IgD-negative memory B cell (primary cell): ENCODE measurements at regions not wholly inside any gene's neighbourhood (a gene's known extent, or its start where the extent isn't known, plus 50 kb on each side); places are given as distances from the start of the nearest gene placed in this dataset.
A peak's percentile ranks its signal among the peaks of the same experiment; 100 is the strongest.

ENCODE experiments used
- H3K27ac Mint-ChIP-seq, 3 donors: one replicate each; pipeline ENCODE4 v1.8.0; 2020 to 2022; ENCODE audit warnings: mild to moderate bottlenecking in 3 of 3, mixed read lengths in 3 of 3, moderate library complexity in 1 of 3
- H3K27me3 Mint-ChIP-seq: one replicate; pipeline ENCODE4 v1.8.0; 2021; ENCODE audit warnings: mixed read lengths
- H3K36me3 Mint-ChIP-seq: one replicate; pipeline ENCODE4 v1.8.0; 2020; ENCODE audit warnings: mild to moderate bottlenecking, mixed read lengths
- H3K4me1 Mint-ChIP-seq, 3 donors: one replicate each; pipeline ENCODE4 v1.8.0; 2020 to 2022; ENCODE audit warnings: mixed read lengths in 3 of 3, mild to moderate bottlenecking in 1 of 3
- H3K4me3 Mint-ChIP-seq, 4 donors: one replicate each; pipeline ENCODE4 v1.8.0; 2020 to 2022; ENCODE audit warnings: mild to moderate bottlenecking in 4 of 4, mixed read lengths in 4 of 4, moderate library complexity in 3 of 4
- H3K9me3 Mint-ChIP-seq, 3 donors: one replicate each; pipeline ENCODE4 v1.8.0; 2020 to 2021; ENCODE audit warnings: mixed read lengths in 3 of 3, mild to moderate bottlenecking in 1 of 3

DNA sequence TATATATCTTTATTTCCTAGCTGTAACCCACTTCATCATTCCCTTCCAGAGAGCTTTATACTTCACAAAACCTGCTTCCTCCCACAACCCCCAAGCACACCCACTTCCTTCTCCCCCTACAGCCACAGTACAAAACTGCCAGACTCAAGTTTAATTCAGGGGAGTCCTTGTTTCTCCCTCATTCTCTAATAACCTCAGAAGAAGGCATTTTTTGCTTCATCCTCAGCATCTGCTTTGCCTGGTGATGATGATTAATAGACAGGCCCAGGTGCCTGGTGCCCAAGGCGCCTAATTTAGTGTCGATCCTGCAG is 414.3 kb downstream of the KIF16B start:
- Mint-ChIP-seq H3K9me3 (peaks cover 4 to 7% (median 7%) of the 10 kb centered on the region in 3 donors), H3K27ac (peak overlapping the region; percentile 42 to 79 (median 76)), H3K4me3 (peak overlapping the region; percentile 51 to 94 (median 84)), H3K36me3 (peaks cover 1% of the 10 kb centered on the region), H3K27me3 (no peaks in the 10 kb centered on the region), H3K4me1 (peaks cover 22 to 31% (median 29%) of the 10 kb centered on the region in 3 donors)

DNA sequence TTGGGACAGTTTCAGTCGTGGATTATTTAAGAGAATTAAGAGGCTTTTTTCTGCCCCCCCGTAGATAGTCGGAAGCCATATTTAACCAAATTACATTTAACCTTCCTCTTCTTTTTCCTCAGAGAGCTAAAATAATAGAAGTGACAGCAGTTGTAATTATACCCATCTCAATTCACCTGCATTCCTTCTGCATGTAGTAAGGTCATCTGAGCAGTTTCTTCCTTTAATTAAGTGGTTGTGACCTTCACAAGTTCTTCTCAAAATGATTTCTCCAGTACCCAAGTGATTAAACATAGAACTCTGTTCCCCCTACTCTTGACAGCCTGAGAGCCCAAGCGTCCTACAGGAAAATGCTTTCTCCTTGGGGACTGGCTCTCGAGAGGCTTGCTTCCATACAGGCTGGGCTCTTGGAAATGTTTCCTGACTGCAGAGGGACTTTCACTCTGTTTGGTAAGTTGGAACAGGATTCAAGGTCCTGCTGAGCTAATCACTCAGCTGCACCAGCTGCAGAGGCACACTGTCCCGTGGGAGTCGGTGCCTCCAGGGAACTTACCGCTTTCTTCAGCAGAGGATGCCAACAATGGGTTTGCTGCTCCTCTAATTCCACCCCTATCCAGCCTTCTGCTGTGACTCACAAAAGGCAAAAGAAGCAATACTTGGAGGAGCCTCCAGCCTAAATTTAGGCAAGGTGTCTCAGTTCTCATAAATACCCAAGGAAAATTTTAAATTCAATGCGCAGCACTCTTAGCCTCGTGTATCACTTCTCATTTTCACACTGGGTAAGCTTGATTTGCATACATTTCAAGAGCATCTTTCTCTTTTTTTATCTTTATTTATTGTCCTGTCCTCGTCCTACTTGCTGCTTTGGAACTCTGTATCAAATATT is 414.9 kb downstream of the KIF16B start:
- Mint-ChIP-seq H3K36me3 (peaks cover 1% of the 10 kb centered on the region), H3K27me3 (no peaks in the 10 kb centered on the region), H3K27ac (peak overlapping the region; percentile 42 to 79 (median 76)), H3K4me3 (peak overlapping the region; percentile 51 to 94 (median 84)), H3K9me3 (peaks cover 4 to 7% (median 5%) of the 10 kb centered on the region in 3 donors), H3K4me1 (peaks cover 22 to 31% (median 30%) of the 10 kb centered on the region in 3 donors)

DNA sequence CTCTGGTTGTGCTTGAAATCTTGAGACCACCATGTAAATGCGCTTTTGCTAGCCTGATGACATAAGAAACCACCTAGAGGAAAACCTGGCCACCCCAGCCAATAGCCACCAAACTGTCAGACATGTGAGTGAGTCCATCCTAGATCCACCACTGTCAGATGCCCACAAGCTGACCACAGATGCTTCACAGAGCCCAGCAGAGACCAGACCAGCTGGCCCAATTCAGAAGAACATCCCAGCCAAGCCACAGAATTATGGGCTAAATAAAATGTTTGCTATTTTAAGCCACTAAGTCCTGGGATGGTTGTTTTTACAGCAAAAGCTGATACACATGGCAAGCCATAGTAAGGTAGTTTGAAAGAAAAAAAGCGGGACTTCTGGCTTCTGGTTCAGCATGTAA is 425.3 kb downstream of the KIF16B start:
- no peaks in the 10 kb centered on the region for H3K4me1 Mint-ChIP-seq
- peaks cover 5% of the 10 kb centered on the region for H3K36me3 Mint-ChIP-seq
- peaks cover 4 to 13% (median 8%) of the 10 kb centered on the region in 3 donors for H3K9me3 Mint-ChIP-seq
- no peak overlapping the region for H3K4me3 Mint-ChIP-seq
- no peak overlapping the region for H3K27ac Mint-ChIP-seq
- H3K27me3 Mint-ChIP-seq: peaks cover 1% of the 10 kb centered on the region

DNA sequence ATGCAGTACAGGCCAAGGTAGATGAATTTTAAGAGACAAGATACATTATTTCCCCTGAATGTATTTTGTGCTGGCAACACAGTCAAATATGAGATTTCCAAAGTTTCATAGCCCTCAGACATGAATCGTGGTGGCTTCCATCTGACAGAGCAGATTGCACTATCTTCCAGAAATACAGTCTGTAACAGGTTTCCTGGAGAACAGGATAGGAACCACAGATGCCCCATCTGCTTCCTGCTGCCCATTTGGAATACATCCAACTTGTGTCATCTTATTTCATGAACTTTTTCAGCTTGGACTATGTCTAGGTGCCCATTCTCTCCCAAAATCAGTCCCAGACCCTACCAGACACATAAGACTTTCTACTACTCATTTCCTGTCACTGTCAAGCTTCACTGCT is 426.0 kb downstream of the KIF16B start:
- Mint-ChIP-seq H3K36me3 (peaks cover 5% of the 10 kb centered on the region), H3K27me3 (peaks cover 1% of the 10 kb centered on the region), H3K4me3 (no peak overlapping the region), H3K9me3 (peaks cover 4 to 13% (median 8%) of the 10 kb centered on the region in 3 donors), H3K4me1 (no peaks in the 10 kb centered on the region), H3K27ac (no peak overlapping the region)

DNA sequence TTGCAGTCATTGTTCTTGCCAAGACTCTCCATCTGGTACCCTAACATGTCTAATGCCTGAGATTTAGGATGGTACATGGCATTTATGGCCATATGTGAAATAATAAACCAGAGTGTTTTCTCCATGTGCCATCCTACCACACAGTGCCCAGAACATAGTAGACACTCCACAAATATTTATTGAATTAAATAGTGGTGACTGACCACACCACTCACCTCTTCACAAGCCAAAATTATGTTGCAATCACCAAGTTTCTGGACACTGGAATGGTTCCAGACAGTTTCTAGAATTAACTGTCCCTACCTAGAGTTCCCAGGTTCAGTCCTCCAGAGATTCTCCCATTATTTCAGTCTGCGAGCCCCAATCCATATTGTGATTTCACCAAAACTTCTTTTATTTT is 427.3 kb downstream of the KIF16B start:
- Mint-ChIP-seq H3K4me3 (no peak overlapping the region), H3K27ac (no peak overlapping the region), H3K4me1 (no peaks in the 10 kb centered on the region), H3K36me3 (peaks cover 5% of the 10 kb centered on the region), H3K27me3 (peaks cover 1% of the 10 kb centered on the region), H3K9me3 (peaks cover 6 to 17% (median 8%) of the 10 kb centered on the region in 3 donors)

DNA sequence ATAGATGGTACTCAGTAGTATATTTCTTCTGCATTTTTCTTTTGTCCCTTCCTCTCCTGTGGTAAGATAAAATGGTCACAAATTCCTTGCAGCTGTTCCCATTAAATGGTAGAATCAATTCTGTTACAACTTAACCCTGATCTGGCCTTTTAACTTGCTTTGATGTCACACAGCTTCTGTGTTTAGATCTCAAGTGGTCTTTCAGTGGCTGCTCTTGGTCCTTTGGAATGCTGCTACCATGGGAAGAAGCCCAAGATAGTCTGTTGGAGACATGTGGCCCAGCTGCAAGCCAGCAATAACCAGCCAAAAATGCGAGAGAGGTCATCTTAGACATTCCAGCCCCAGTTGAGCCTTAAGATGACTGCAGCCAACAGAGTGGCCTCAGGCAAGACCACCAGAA is 429.7 kb downstream of the KIF16B start:
- H3K36me3 Mint-ChIP-seq: peaks cover 3% of the 10 kb centered on the region
- peaks cover 4 to 16% (median 4%) of the 10 kb centered on the region in 3 donors for H3K9me3 Mint-ChIP-seq
- H3K4me1 Mint-ChIP-seq: no peaks in the 10 kb centered on the region
- H3K27ac Mint-ChIP-seq: no peak overlapping the region
- no peak overlapping the region for H3K4me3 Mint-ChIP-seq
- H3K27me3 Mint-ChIP-seq: no peaks in the 10 kb centered on the region

DNA sequence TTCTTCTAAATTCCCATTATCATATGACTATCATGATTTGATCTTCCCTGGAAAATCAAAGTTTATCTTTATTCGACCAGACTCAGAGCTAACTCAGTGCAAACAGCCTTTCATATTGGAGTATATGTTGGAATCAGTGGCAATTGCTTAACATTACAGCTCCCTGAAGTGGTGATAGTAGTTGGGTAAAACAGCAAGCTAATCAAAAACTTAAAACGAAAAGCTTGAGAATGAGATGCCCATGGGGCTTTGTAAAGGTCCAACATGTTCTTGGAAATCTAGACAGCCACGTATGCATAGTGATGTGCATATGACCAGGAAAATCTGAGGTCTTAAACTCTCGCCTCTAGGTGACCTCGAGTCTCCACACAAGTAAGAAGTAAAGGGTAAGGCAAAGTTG is 437.6 kb downstream of the KIF16B start:
- Mint-ChIP-seq H3K9me3 (peaks cover 2 to 13% (median 8%) of the 10 kb centered on the region in 3 donors), H3K36me3 (peaks cover 1% of the 10 kb centered on the region), H3K27ac (no peak overlapping the region), H3K4me3 (peak overlapping the region in 1 of 4 donors; percentile 9), H3K4me1 (no peaks in the 10 kb centered on the region), H3K27me3 (peaks cover 3% of the 10 kb centered on the region)

DNA sequence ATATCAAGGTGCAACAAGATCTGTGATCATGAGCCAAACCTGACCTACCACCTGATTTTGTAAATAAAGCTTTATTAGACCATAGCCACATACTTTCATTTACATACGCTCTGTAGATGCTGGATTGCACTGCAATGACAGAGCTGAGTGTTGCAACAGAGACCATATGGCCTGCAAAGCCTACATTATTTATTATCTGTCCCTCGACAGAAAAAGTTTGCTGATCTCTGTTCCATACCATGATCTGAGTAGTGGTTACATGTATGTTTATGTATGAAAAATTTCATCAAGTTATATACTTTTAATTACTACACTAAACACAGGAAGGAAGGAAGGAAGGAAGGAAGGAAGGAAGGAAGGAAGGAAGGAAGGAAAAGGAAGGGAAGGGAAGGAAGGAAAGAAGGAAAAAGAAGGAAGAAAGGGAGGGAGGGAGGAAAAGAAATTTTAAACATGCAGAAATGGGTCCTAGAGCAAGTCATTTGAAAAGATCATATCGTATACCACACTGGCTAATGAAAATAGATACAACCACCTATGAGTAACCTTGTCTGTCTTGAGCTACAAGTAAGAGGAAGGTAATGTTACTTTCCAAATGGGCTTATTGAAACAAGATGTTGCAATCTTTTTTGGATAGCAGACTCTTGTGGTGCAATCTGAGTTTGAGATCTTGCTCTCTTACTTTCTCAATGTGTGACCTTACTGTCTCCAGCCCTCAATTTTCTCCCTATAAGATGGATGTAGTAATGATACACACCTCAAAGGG is 441.0 kb downstream of the KIF16B start:
- Mint-ChIP-seq H3K4me1 (peaks cover 0 to 1% (median 1%) of the 10 kb centered on the region in 3 donors), H3K27ac (no peak overlapping the region), H3K27me3 (peaks cover 3% of the 10 kb centered on the region), H3K36me3 (peaks cover 1% of the 10 kb centered on the region), H3K9me3 (peaks cover 2 to 11% (median 8%) of the 10 kb centered on the region in 3 donors), H3K4me3 (no peak overlapping the region)

DNA sequence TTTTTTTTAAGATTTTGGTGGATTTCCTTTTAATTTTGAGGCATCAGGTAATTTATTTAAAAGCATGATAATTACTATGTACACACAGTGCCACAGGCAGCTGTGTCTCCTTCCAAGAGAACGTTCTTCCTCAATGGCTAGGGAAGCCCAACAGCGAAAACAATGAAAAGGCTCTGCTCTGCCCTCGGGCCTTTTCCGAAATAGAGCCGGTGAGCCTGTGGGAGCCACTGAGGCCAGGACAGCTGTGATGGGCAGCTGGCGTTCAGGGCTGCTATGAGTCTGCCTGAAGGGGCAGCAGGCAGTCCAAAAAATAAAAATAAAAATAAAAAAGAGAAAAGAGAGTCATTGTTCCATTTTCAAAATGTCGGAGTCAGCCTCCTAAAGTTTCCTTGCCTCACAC is 443.8 kb downstream of the KIF16B start:
- peaks cover 1% of the 10 kb centered on the region for H3K36me3 Mint-ChIP-seq
- no peak overlapping the region for H3K27ac Mint-ChIP-seq
- H3K9me3 Mint-ChIP-seq: peaks cover 0 to 4% (median 0%) of the 10 kb centered on the region in 3 donors
- H3K27me3 Mint-ChIP-seq: peaks cover 1% of the 10 kb centered on the region
- peaks cover 0 to 1% (median 1%) of the 10 kb centered on the region in 3 donors for H3K4me1 Mint-ChIP-seq
- H3K4me3 Mint-ChIP-seq: no peak overlapping the region

DNA sequence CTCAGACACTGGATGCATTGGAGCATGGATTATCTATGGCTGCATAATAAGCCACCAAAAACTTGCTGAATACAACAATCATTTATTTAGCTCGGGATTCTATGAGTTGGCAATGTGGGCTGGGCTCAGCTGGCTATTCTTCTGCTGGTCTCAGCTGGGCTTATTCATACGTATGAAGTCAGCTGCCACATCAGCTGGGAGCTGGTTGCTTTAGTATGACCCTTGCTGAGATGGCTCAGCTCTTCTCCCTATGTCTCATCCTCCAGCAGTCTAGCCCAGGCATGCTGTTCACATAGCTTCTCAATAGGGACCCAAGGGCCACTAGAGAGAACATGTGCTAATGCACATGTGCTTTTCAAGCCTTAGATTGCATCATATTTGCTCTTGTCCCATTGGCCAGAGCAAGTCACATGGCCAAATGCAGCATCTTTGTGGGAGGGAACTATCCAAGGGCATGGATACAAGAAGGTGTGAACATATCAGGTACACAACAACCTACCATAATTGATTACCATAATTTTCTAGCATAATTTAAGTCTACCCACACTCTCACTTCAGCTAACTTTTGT is 444.6 kb downstream of the KIF16B start:
- Mint-ChIP-seq H3K27me3 (peaks cover 1% of the 10 kb centered on the region), H3K4me1 (peaks cover 0 to 1% (median 1%) of the 10 kb centered on the region in 3 donors), H3K9me3 (peaks cover 0 to 2% (median 0%) of the 10 kb centered on the region in 3 donors), H3K27ac (no peak overlapping the region), H3K36me3 (peaks cover 1% of the 10 kb centered on the region), H3K4me3 (no peak overlapping the region)

DNA sequence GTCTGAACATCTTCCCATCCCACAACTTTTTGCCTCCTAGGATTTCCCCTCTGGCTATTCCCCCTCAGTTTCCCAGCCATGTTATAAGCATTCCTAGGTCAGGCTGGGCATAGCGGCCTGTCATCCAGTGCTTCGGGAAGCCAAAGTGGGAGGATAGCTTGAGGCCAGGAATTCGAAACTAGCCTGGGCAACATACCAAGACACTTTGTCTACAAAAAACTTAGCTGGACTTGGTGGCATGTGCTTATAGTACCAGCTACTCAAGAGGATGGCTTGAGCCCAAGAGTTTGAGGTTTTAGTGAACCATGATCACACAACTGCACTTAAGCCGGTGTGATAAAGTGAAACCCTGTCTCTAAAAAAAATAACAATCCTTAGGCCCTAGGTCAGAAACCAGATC is 447.4 kb downstream of the KIF16B start:
- Mint-ChIP-seq H3K27me3 (peaks cover 3% of the 10 kb centered on the region), H3K27ac (no peak overlapping the region), H3K4me3 (no peak overlapping the region)

DNA sequence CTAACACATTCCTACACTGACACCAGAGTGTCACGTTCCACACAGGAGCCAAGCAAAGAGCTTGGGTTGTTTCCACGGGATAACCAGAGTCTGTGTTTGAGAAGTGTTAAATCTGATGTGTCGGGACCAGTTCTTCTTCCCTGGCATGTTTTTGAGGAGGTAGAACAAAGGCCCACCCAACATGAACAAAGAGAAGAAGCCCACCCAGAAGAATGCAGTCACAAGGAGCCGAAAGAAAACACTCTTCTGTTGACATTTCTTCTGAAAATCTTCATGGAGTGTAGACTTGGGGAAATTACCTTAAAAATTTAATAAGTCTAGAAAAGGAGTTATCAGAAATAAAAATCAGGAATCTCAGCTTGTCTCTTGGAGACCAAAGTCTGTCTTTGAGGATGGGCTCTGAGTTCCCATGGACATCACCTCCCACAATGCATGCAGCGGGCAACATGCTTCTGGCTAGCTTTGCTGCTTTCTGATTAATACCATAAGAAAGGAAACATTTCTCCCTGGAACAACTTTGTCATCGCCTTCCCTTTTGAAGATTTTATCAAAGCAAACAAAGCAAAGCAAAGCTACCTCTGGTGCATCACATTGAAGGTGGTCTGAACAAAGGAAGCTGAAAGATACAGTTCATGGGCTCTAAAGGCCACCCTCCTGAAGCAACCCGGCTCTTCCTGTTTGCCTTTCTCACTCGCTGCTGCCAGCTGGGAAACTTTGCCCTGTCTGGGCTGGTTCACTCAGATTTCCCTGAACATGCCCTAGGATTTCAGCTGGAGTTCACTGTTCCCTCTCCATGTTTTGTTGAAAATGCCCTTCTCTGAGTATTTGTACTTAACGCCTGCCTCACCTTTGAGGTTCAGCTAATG is 448.1 kb downstream of the KIF16B start:
- Mint-ChIP-seq H3K9me3 (peaks cover 0 to 2% (median 0%) of the 10 kb centered on the region in 3 donors), H3K36me3 (no peaks in the 10 kb centered on the region), H3K4me1 (peaks cover 0 to 1% (median 0%) of the 10 kb centered on the region in 3 donors), H3K27me3 (peaks cover 3% of the 10 kb centered on the region), H3K27ac (no peak overlapping the region), H3K4me3 (no peak overlapping the region)

More for the DNA sequence above, 447.4 kb downstream of the KIF16B start:
- peaks cover 0 to 1% (median 1%) of the 10 kb centered on the region in 3 donors for H3K4me1 Mint-ChIP-seq
- H3K36me3 Mint-ChIP-seq: no peaks in the 10 kb centered on the region
- H3K9me3 Mint-ChIP-seq: peaks cover 0 to 2% (median 0%) of the 10 kb centered on the region in 3 donors

DNA sequence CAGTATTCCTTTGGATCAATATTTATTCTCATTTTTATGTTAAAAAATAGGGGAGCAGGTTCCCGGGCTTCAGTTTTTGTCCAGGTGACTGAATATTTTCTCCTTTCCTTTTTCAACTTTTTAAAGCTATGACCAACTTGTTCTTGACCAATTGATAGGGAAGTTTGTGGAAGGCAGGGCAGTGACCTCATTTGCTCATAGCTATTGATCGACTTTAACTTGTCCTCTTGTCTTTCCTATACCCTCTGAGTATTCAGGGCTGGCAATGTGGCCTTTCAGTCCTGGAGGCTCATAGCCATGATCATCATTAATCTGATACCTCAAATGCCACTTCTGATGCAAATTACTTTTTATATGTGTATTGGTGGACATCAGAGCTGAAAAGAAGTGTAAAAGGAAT is 448.8 kb downstream of the KIF16B start:
- Mint-ChIP-seq H3K4me3 (no peak overlapping the region), H3K27ac (no peak overlapping the region), H3K36me3 (no peaks in the 10 kb centered on the region), H3K4me1 (peaks cover 0 to 1% (median 0%) of the 10 kb centered on the region in 3 donors), H3K9me3 (peaks cover 0 to 2% (median 0%) of the 10 kb centered on the region in 3 donors), H3K27me3 (peaks cover 3% of the 10 kb centered on the region)

DNA sequence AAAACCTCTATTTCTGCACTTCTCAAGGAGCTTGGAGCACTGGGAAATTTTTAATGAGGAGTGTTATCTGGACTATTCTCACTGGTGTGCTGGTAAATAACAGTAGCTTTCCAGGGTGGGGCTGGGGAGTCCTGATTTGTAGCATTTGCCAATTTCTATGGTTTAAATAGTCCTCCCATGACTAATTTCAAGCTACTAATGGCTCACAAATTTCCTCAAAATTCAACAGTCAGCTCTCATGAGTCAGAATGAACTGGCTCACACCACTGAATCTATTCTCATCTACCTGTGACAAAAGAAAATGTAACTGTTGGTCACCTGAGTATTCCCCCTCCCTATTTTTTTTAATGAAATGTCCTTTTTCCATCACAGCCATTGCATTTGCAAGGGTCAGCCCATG is 449.6 kb downstream of the KIF16B start:
- peaks cover 3% of the 10 kb centered on the region for H3K27me3 Mint-ChIP-seq
- H3K27ac Mint-ChIP-seq: no peak overlapping the region
- peaks cover 0 to 1% (median 0%) of the 10 kb centered on the region in 3 donors for H3K4me1 Mint-ChIP-seq
- peaks cover 2% of the 10 kb centered on the region for H3K36me3 Mint-ChIP-seq
- H3K4me3 Mint-ChIP-seq: no peak overlapping the region
- H3K9me3 Mint-ChIP-seq: peaks cover 0 to 3% (median 0%) of the 10 kb centered on the region in 3 donors
